HL-60 (cell line): ENCODE measurements at regions not wholly inside any gene's neighbourhood (a gene's known extent, or its start where the extent isn't known, plus 50 kb on each side); places are given as distances from the start of the nearest gene placed in this dataset.

ENCODE experiments used
- DNase-seq, 2 experiments: peaks; one replicate each; pipeline ENCODE4 v3.0.0-alpha.2; 2010 to 2020; ENCODE audit warnings: low read depth in 1 of 2, low spot score in 1 of 2
- H3K27ac ChIP-seq: fragments of 250-450 bp; sonication (Bioruptor Pico); replicated peaks from 2 replicates; pipeline ENCODE4 v1.5.1; 2020; ENCODE audit warnings: mild to moderate bottlenecking, moderate library complexity
- H3K27me3 ChIP-seq: fragments of 250-450 bp; sonication (Bioruptor Pico); 2 replicates; pipeline ENCODE4 v1.5.1; 2021; ENCODE audit warnings: mild to moderate bottlenecking, moderate library complexity; ENCODE audit not compliant: insufficient read depth, poor library complexity, severe bottlenecking
- H3K4me3 ChIP-seq: replicated peaks from 2 replicates; pipeline ENCODE4 v1.5.1; 2011; ENCODE audit warnings: mild to moderate bottlenecking, control low read depth, low read length; ENCODE audit not compliant: insufficient read depth
- GABPA ChIP-seq: IDR thresholded peaks from 2 replicates; pipeline ENCODE4 v1.6.1; 2012; ENCODE audit warnings: low read depth
- POLR2AphosphoS5 ChIP-seq: IDR thresholded peaks from 2 replicates; pipeline ENCODE4 v1.6.1; 2012; ENCODE audit warnings: low read depth
- SPI1 ChIP-seq: IDR thresholded peaks from 2 replicates; pipeline ENCODE4 v1.6.1; 2012; ENCODE audit warnings: low read depth, mild to moderate bottlenecking, borderline replicate concordance
- TF ChIP-seq, protein P1 (sequence below): IDR thresholded peaks from one replicate; pipeline ENCODE4 v1.5.1; 2011; ENCODE audit warnings: low read length, control low read depth, inconsistent platforms; ENCODE audit not compliant: insufficient read depth
- TF ChIP-seq, protein P2 (sequence below): IDR thresholded peaks from 2 replicates; pipeline ENCODE4 v1.6.1; 2012; ENCODE audit warnings: low read depth; ENCODE audit not compliant: insufficient replicate concordance

DNA sequence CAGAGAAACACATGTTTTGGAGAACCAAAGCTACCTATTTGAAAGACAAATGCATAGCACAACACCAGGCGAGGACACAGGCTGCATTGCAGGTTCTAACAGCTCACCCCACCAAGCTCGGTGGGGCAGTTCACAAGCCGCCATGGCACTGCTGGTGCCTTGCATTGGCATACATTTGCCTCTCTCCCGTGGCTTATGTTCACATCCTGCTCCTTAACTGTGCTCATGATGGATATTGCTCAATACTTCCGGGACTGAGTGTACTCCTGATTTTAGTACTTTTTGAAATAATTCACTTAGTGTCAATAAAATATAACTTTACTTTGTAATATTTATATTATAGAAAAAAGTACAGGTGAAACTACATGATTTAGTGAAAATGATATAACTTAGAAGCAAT, 1187.4 kb upstream of the NCAM2 start:
- no peak overlapping the region for H3K4me3 ChIP-seq
- no peaks in the 10 kb centered on the region for H3K27me3 ChIP-seq
- no peak overlapping the region for H3K27ac ChIP-seq
- DNase-seq = no peak
- TF ChIP-seq, protein P1, sequence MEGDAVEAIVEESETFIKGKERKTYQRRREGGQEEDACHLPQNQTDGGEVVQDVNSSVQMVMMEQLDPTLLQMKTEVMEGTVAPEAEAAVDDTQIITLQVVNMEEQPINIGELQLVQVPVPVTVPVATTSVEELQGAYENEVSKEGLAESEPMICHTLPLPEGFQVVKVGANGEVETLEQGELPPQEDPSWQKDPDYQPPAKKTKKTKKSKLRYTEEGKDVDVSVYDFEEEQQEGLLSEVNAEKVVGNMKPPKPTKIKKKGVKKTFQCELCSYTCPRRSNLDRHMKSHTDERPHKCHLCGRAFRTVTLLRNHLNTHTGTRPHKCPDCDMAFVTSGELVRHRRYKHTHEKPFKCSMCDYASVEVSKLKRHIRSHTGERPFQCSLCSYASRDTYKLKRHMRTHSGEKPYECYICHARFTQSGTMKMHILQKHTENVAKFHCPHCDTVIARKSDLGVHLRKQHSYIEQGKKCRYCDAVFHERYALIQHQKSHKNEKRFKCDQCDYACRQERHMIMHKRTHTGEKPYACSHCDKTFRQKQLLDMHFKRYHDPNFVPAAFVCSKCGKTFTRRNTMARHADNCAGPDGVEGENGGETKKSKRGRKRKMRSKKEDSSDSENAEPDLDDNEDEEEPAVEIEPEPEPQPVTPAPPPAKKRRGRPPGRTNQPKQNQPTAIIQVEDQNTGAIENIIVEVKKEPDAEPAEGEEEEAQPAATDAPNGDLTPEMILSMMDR = no peak
- TF ChIP-seq SPI1 (no peak), GABPA (no peak), POLR2AphosphoS5 (no peak)
- TF ChIP-seq, protein P2, sequence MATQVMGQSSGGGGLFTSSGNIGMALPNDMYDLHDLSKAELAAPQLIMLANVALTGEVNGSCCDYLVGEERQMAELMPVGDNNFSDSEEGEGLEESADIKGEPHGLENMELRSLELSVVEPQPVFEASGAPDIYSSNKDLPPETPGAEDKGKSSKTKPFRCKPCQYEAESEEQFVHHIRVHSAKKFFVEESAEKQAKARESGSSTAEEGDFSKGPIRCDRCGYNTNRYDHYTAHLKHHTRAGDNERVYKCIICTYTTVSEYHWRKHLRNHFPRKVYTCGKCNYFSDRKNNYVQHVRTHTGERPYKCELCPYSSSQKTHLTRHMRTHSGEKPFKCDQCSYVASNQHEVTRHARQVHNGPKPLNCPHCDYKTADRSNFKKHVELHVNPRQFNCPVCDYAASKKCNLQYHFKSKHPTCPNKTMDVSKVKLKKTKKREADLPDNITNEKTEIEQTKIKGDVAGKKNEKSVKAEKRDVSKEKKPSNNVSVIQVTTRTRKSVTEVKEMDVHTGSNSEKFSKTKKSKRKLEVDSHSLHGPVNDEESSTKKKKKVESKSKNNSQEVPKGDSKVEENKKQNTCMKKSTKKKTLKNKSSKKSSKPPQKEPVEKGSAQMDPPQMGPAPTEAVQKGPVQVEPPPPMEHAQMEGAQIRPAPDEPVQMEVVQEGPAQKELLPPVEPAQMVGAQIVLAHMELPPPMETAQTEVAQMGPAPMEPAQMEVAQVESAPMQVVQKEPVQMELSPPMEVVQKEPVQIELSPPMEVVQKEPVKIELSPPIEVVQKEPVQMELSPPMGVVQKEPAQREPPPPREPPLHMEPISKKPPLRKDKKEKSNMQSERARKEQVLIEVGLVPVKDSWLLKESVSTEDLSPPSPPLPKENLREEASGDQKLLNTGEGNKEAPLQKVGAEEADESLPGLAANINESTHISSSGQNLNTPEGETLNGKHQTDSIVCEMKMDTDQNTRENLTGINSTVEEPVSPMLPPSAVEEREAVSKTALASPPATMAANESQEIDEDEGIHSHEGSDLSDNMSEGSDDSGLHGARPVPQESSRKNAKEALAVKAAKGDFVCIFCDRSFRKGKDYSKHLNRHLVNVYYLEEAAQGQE = no peak

GRCh38 chr21:19830446-19830845, 1167.8 kb upstream of the NCAM2 start:
- H3K4me3 ChIP-seq = no peak overlapping the region
- no peak overlapping the region for H3K27ac ChIP-seq
- TF ChIP-seq, protein P1 = no peak
- TF ChIP-seq, protein P2 = no peak
- no peak for TF ChIP-seq POLR2AphosphoS5
- TF ChIP-seq SPI1 = no peak
- TF ChIP-seq GABPA = no peak
- no peaks in the 10 kb centered on the region for H3K27me3 ChIP-seq
- no peak for DNase-seq

- H3K27me3 ChIP-seq = no peaks in the 10 kb centered on the region
- H3K27ac ChIP-seq = no peak overlapping the region
- no peak for DNase-seq
- no peak overlapping the region for H3K4me3 ChIP-seq
- TF ChIP-seq SPI1 = no peak
- TF ChIP-seq, protein P2 = no peak
- TF ChIP-seq, protein P1 = no peak
- no peak for TF ChIP-seq POLR2AphosphoS5
- TF ChIP-seq GABPA = no peak
These were observed 1165.7 kb upstream of the NCAM2 start for GRCh38 chr21:19832551-19832950.
